Tibial artery (tissue), 4 donors: ENCODE measurements at regions not wholly inside any gene's neighbourhood (a gene's known extent, or its start where the extent isn't known, plus 50 kb on each side); places are given as distances from the start of the nearest gene placed in this dataset.

ENCODE experiments used
- DNase-seq, 2 donors: peaks; one replicate each; pipeline ENCODE4 v3.0.0-alpha.2; 2019
- H3K27ac ChIP-seq, 2 donors: fragments of 200-600 bp; sonication (generic) in 1 of 2; 1 replicate in 1 of 2; 2 replicates in 1 of 2; pipeline ENCODE4 v1.5.1; 2018 to 2019; ENCODE audit warnings: mild to moderate bottlenecking in 1 of 2
- H3K27me3 ChIP-seq, 2 donors: fragments of 200-600 bp; sonication (generic) in 1 of 2; one replicate each; pipeline versions ENCODE4 v1.5.1 to v1.6.0; 2016 to 2019
- H3K36me3 ChIP-seq, 3 donors: fragments of 200-600 bp; sonication (generic) in 2 of 3; one replicate each; pipeline ENCODE4 v1.5.1; 2016 to 2019; ENCODE audit warnings: mild to moderate bottlenecking in 2 of 3
- H3K4me1 ChIP-seq, 4 donors: fragments of 200-600 bp; sonication (generic) in 2 of 4; 1 replicate in 3 of 4; 2 replicates in 1 of 4; pipeline ENCODE4 v1.5.1; 2016 to 2019
- H3K4me3 ChIP-seq, 2 donors: fragments of 200-600 bp; sonication (generic) in 1 of 2; 1 replicate in 1 of 2; 2 replicates in 1 of 2; pipeline ENCODE4 v1.5.1; 2018 to 2019; ENCODE audit warnings: mild to moderate bottlenecking in 2 of 2
- H3K9me3 ChIP-seq, 3 donors: fragments of 200-600 bp; sonication (generic) in 1 of 3; one replicate each; pipeline ENCODE4 v1.5.1; 2016 to 2019
- intact Hi-C: fragments of 100-400 bp; cut with DNase I; formaldehyde crosslinking; loops from one replicate; pipeline ENCODE4 v1.15.0; 2023; ENCODE audit warnings: low total_unique reads
- TF ChIP-seq, protein P1 (sequence below), 2 experiments: fragments of 200-600 bp in 1 of 2; fragments of 450-650 bp in 1 of 2; IDR thresholded peaks; one replicate each; pipeline ENCODE4 v1.5.1; 2017 to 2019; ENCODE audit warnings: antibody characterized with exemption in 2 of 2, mild to moderate bottlenecking in 1 of 2, moderate library complexity in 1 of 2

DNA sequence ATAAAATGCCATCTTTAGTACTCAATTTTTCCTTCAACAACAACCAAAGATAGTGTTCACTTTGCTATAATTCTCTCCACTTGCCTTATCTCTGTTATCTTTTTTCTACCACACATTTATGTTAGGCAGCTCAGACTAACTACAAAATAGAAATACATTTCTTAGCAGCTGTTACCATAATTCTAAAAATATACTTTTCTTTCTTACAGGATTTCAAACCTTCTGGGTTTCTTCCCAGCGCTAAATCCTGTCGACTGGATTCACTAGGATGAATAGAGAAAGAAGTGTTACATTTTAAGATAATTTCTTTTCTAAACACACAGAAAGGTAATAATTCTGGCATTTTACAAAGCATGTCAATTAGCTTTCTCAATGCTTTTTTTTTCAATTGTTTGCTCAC, 105.5 kb upstream of the GK2 start:
- intact Hi-C loops, result no loop called here
- Histone ChIP-seq H3K4me1 (peaks cover 0 to 29% (median 18%) of the 10 kb centered on the region in 4 donors), H3K9me3 (no peaks in the 10 kb centered on the region), H3K4me3 (no peak overlapping the region), H3K36me3 (no peaks in the 10 kb centered on the region), H3K27me3 (no peaks in the 10 kb centered on the region), H3K27ac (peak overlapping the region; percentile 49 to 60)
- DNase-seq, result no peak
- TF ChIP-seq, protein P1, sequence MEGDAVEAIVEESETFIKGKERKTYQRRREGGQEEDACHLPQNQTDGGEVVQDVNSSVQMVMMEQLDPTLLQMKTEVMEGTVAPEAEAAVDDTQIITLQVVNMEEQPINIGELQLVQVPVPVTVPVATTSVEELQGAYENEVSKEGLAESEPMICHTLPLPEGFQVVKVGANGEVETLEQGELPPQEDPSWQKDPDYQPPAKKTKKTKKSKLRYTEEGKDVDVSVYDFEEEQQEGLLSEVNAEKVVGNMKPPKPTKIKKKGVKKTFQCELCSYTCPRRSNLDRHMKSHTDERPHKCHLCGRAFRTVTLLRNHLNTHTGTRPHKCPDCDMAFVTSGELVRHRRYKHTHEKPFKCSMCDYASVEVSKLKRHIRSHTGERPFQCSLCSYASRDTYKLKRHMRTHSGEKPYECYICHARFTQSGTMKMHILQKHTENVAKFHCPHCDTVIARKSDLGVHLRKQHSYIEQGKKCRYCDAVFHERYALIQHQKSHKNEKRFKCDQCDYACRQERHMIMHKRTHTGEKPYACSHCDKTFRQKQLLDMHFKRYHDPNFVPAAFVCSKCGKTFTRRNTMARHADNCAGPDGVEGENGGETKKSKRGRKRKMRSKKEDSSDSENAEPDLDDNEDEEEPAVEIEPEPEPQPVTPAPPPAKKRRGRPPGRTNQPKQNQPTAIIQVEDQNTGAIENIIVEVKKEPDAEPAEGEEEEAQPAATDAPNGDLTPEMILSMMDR (IDR thresholded peaks at IDR 0.05), result no peak

DNA sequence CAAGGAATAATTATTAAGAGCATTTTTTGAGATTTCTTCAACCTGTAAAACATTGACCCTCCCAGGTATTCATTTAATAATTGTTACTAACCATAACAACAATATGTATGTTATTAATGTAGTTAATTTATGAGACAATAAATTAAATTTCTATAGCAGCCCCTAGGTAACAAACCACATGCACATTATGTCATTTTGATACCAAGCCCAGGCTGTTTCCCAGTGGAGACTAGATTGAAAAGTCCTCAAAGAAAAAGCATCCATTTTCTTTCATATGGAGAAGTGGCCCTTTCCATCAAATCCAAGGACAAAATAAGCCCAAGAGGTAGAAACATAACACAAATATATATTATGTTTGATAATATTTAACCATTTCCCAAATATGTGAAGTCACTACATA, 104.3 kb upstream of the GK2 start:
- TF ChIP-seq, protein P1 (IDR thresholded peaks at IDR 0.05), result no peak
- intact Hi-C loops, result no loop called here
- no peaks in the 10 kb centered on the region for H3K27me3 ChIP-seq

DNA sequence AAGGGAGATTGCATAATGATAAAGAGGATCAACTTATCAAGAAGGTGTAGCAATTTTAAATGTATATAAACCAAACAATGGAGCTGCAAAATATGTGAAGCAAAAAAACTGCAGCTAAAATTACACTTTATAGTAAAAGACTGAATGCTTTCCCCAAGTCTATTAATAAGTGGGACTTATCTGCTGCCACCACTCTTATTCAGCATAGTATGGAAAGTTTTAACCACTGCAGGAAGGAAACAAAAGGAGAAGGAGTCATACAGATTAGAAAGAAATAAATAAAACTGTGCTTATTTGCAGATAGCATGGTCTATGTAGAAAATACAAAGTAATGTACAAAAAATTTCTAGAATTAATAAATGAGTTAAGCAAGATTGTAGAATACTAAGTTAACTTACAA, 94.1 kb upstream of the GK2 start:
- no peaks in the 10 kb centered on the region for H3K36me3 ChIP-seq
- H3K4me3 ChIP-seq, result no peak overlapping the region
- no peak for DNase-seq
- no peaks in the 10 kb centered on the region for H3K9me3 ChIP-seq
- TF ChIP-seq, protein P1 (IDR thresholded peaks at IDR 0.05), result no peak
- H3K4me1 ChIP-seq, result peaks cover 0 to 25% (median 8%) of the 10 kb centered on the region in 4 donors
- H3K27ac ChIP-seq, result no peak overlapping the region
- H3K27me3 ChIP-seq, result no peaks in the 10 kb centered on the region
- intact Hi-C loops, result no loop called here

More for the DNA sequence above, 104.3 kb upstream of the GK2 start:
- no peak overlapping the region for H3K27ac ChIP-seq
- no peaks in the 10 kb centered on the region for H3K9me3 ChIP-seq
- no peak for DNase-seq
- no peak overlapping the region for H3K4me3 ChIP-seq
- H3K36me3 ChIP-seq, result no peaks in the 10 kb centered on the region
- peaks cover 0 to 29% (median 18%) of the 10 kb centered on the region in 4 donors for H3K4me1 ChIP-seq

DNA sequence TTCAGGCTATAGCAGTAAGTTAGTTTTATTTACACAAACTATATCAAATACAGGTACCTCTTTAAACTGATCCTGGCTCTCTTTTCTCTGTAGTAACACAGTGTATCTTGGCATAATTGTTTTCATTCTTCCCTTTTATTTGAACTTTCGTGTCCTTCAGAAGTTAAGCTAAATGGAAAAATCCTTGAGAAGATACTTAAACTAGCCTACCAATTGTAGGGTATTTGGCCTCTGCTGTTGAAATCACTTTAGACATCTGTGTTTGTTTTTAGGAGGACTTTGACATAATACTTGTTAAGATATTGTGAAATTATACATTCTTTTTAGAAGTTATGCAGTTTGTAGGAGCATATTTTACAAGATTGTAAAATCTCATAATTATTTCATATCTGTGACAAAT, 90.3 kb upstream of the GK2 start:
- Histone ChIP-seq H3K4me3 (no peak overlapping the region), H3K27ac (no peak overlapping the region), H3K36me3 (no peaks in the 10 kb centered on the region), H3K27me3 (no peaks in the 10 kb centered on the region), H3K9me3 (no peaks in the 10 kb centered on the region), H3K4me1 (peaks cover 0 to 12% (median 2%) of the 10 kb centered on the region in 4 donors)
- TF ChIP-seq, protein P1 (IDR thresholded peaks at IDR 0.05), result no peak
- intact Hi-C loops, result no loop called here
- DNase-seq, result no peak

DNA sequence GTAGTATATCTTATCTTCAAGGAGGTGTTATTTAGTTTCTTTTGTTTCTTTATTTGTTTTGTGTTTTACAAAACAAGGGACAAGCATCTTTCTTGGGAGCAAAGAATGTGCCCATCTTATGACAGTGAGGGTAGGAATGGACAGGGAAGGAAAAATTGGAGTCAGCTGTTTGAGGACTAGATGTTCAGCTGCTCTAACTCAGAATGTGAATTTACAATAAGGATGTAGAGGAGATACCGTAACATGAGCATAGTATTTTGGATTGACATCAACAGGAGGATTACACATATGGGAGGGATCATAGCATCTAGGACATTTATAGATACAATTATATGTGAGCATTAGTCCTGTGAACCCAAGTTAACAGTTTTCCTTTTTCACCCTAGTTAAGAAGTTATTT, 89.0 kb upstream of the GK2 start:
- Histone ChIP-seq H3K4me3 (no peak overlapping the region), H3K4me1 (peaks cover 0 to 23% (median 2%) of the 10 kb centered on the region in 4 donors), H3K36me3 (no peaks in the 10 kb centered on the region), H3K9me3 (no peaks in the 10 kb centered on the region), H3K27ac (no peak overlapping the region), H3K27me3 (no peaks in the 10 kb centered on the region)
- no peak for DNase-seq
- TF ChIP-seq, protein P1 (IDR thresholded peaks at IDR 0.05), result no peak
- intact Hi-C loops, result no loop called here

DNA sequence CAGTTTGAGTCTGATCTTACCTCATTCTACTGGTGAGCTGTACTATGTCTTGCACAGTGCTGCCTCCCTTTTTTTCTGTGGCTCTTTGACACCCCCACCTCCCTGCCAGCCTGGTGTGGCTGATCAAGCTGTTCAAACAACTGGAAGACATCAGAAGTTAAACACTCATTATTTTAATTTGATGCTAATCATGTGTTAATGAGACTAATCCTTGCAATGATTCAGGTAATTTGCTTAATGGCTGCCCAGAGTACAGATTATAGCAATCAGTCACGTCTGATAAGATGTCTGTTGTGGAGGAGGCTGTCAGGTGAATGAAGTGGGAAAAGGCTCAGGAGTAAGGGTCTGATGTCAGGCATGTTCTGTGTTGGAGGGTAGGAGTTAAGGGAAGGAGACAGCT, 87.4 kb upstream of the GK2 start:
- TF ChIP-seq, protein P1 (IDR thresholded peaks at IDR 0.05), result no peak
- Histone ChIP-seq H3K27me3 (no peaks in the 10 kb centered on the region), H3K36me3 (no peaks in the 10 kb centered on the region), H3K27ac (no peak overlapping the region), H3K4me1 (peaks cover 0 to 26% (median 0%) of the 10 kb centered on the region in 4 donors), H3K4me3 (peak overlapping the region; percentile 12 to 15), H3K9me3 (no peaks in the 10 kb centered on the region)
- intact Hi-C loops, result no loop called here
- no peak for DNase-seq
